OCI-LY1 (cell line): ENCODE measurements at regions not wholly inside any gene's neighbourhood (a gene's known extent, or its start where the extent isn't known, plus 50 kb on each side); places are given as distances from the start of the nearest gene placed in this dataset.

Experiments
- EZH2 ChIP-seq: fragments of 200-600 bp; sonication (generic), shearing (Covaris generic); IDR thresholded peaks from 2 replicates; pipeline ENCODE4 v1.8.0; 2017; ENCODE audit warnings: borderline replicate concordance, mixed run types, mild to moderate bottlenecking, antibody characterized with exemption, low read length, moderate library complexity, mixed read lengths
- TF ChIP-seq, protein P1 (sequence below): fragments of 200-600 bp; sonication (generic), shearing (Covaris generic); IDR thresholded peaks from 2 replicates; pipeline ENCODE4 v1.5.1; 2017; ENCODE audit warnings: mild to moderate bottlenecking, antibody characterized with exemption, low read length, moderate library complexity, mixed read lengths

DNA sequence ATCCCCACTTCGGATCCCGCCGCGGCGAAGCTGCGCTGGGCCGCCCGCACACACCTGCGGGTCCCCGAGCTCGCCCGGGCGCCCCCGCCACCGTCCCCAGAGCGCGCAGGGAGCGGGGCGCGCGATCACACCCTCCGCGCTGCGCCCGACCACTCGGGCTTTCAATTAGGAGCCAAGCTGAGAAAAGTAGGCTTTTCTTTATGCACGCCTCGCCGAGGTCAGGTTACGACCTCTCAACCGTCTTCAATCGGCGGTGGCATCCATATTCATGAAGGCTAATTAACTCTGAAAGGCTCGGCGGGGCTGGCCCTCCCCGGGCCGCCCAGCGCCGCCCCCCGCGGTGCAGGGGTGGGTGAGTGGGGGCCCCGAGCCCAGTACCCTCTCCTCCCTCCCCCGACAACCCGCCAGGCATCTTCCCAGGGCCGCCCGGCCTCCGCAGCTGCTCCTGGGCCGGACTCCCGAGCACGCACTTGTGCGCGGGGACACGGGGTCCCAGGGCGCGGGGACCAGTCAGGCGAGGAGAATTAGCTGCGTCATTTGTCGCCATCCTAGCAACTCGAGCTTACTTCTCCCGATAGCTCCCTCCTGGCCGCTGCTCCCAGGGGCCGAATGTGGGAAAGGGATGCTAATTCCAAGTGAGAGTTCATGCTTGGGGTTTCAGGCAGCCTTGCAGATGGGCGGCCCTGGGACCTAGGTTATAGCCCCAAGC is 155.5 kb upstream of the LYZL2 start:
- TF ChIP-seq, protein P1, sequence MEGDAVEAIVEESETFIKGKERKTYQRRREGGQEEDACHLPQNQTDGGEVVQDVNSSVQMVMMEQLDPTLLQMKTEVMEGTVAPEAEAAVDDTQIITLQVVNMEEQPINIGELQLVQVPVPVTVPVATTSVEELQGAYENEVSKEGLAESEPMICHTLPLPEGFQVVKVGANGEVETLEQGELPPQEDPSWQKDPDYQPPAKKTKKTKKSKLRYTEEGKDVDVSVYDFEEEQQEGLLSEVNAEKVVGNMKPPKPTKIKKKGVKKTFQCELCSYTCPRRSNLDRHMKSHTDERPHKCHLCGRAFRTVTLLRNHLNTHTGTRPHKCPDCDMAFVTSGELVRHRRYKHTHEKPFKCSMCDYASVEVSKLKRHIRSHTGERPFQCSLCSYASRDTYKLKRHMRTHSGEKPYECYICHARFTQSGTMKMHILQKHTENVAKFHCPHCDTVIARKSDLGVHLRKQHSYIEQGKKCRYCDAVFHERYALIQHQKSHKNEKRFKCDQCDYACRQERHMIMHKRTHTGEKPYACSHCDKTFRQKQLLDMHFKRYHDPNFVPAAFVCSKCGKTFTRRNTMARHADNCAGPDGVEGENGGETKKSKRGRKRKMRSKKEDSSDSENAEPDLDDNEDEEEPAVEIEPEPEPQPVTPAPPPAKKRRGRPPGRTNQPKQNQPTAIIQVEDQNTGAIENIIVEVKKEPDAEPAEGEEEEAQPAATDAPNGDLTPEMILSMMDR: no peak
- no peak for TF ChIP-seq EZH2
